NCI-H2227 treated with DMSO at 0.1 percent for 48 hours (cell line): ENCODE measurements at regions not wholly inside any gene's neighbourhood (a gene's known extent, or its start where the extent isn't known, plus 50 kb on each side); places are given as distances from the start of the nearest gene placed in this dataset.
"Not testable (repeated sequence)": the region's sequence is repeated elsewhere in the genome, so short reads cannot be mapped to it uniquely, and the experiment has no call there.

Source experiments
- DNase-seq: peaks from one replicate; lab custom pipeline; 2025; lab: John Stamatoyannopoulos, UW

DNA sequence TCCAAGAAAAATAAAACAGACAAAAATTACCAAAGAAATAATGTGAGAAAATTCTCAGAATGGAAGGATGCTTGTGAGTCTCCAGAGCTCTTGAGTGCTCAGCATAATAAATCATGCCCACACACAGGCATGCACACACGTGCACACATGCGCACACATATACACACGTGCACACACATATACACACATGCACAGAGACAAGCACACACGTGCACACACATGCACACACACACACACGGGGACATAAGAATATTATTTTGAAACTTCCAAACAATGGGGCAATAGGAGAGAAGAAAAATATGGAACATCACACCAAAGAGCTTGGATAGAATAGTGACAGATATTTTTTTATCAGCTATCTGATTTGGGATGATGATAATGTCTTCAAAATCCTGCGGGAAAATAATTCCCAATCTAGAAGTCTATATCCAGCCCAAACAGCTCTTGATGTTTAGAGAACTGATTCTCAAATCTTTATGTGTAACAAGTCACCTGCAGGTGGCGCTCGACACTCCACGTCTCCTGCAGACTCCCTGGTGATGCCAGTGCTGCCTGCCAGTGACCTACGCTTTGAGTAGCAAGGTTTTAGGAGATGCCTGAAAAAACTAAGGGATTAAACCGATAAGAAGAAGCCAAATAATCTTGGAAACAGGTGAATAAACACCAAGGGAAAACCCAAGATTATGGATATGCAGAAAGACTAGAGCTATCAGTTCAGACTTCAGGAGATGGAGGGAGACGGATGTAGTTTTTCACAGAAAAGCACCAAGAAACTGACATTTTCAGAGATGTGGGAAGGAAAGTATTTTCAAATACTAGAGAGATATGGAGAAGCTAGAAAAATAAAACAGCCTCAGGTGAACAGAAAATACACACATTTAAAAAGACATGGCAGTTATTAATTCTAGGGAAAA, 743.6 kb downstream of the ETS1 start:
- no peak for DNase-seq

- DNase-seq, result no peak
Measured at GRCh38 chr11:127825183-127825582, 762.2 kb downstream of the ETS1 start.

GRCh38 chr11:127818625-127819024, 768.7 kb downstream of the ETS1 start:
- DNase-seq, result no peak

DNA sequence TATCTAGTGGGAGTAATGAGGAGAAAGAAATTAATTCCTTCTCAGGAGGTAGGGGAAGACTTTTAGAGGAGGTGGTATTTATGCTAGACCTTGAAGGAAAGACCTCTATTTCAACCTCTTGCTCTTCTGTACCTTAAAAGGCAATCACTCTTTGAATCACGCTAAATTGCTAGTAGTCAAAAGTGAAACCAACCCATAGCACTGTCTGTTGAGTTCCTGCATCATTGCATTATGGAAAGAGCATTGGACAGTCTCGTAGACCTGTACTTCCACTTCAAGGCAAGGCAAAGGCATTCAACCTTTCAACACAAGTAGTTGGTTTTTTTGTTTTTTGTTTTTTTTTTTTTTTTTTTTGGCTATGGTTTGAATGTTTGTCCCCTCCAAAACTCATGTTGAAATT, 770.4 kb downstream of the ETS1 start:
- DNase-seq, result no peak

- DNase-seq, result no peak
Measured at GRCh38 chr11:127815331-127815730, 772.0 kb downstream of the ETS1 start.

- no peak for DNase-seq
Measured at GRCh38 chr11:127806501-127806900, 780.9 kb downstream of the ETS1 start.

DNA sequence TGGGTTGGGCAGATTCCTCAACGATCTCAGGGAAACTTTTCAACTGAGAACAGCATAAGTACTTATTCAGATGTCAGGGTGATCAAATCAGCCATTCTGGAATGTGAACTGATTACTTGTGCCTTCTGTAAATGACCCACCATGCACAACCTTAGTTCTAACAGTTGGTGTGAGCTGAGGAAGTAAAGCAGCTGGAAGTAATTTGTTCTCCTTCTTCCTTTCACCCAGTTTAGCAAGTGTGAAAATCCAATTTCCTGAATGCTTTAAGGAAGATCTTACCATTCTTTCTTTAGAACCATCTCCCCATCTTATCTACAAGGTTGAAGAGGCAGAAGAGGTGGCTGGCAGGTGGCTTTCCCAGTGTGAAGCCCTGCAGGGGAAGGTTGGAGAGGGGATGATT, 781.6 kb downstream of the ETS1 start:
- DNase-seq, result no peak

GRCh38 chr11:127804747-127805400, 782.5 kb downstream of the ETS1 start:
- no peak for DNase-seq

GRCh38 chr11:127803755-127804154, 783.6 kb downstream of the ETS1 start:
- DNase-seq, result no peak

- DNase-seq, result no peak
Measured at GRCh38 chr11:127800989-127801688, 786.2 kb downstream of the ETS1 start.

DNA sequence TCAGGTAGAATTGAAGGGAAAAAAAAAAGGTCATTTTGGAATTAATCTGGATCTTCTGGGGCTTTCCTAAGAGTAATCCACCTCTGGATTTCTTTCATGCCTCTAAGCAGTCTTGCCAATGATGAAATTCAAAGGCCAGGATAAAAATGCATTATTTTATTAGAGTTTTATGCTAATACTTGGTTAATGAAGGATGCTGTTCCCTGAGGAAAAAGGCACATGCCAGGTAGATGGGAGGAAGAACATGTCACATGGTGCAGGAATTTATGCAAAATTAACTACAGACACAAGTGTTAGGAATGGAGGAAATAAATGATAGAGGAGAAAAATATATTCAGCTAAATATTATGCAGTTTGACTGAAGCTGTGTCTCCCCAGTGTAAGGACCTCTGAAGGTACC, 792.0 kb downstream of the ETS1 start:
- no peak for DNase-seq

DNA sequence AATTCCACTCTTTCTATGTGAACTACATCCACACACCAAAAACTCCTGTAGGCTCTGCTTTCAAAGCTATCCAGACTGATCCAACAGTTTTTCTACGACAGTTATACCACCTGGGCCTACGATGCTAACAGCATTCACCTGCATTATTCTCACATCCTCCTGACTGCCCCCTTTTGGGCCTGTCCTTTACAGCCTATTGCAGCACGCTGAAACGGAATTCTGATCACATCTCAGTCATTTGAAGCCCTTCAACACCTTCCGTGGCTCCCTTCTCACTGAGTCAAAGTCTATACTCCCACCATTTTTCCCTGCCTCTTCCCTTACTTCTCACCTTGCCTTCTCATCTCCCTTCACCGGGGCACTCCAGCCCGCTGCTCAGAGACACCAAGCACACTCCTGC, 791.3 kb upstream of the KIRREL3 start:
- no peak for DNase-seq

GRCh38 chr11:127790592-127790991, 790.0 kb upstream of the KIRREL3 start:
- no peak for DNase-seq

DNA sequence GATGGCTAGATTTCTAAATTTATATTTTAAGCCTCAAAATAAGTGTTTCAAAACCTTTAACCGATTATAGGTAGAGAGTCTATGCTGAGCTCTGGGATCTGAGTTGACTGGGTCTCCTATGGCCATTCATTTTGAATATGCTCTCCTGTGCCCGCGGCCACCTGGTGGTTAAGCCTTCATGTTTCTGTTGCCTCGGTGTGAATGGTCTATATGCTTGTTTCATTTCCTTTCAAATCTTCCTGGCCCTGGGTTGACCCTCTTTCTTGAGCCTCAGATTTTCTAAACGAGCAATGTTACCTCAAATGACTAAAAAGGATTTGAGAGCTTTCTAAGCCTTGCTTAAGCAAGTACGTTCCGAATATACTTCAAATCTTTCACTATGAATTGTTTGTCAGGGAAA, 789.4 kb upstream of the KIRREL3 start:
- no peak for DNase-seq

- not testable (repeated sequence) for DNase-seq
Measured at GRCh38 chr11:127772938-127773337, 772.4 kb upstream of the KIRREL3 start.

- not testable (repeated sequence) for DNase-seq
Measured at GRCh38 chr11:127768931-127769330, 768.4 kb upstream of the KIRREL3 start.

DNA sequence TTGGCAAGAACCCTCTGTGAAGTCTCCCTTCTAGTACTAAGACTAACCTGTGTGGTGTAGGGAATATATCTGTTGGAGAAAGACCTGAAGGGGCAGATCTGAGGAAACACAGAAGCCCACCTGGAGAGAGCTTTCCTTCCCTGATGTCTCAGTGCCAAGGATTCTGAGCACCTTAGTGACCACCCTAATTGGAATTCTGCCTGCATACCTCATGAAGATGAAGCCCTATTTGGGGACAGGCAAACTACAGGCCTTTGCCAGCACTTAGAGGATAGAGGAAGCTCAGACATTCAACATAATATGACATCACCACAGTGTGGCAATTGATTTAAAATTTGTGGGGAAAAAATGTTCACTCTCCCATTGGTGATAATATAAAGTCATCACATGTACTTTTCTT, 766.2 kb upstream of the KIRREL3 start:
- DNase-seq, result no peak

- DNase-seq, result no peak
Measured at GRCh38 chr11:127738771-127739286, 738.3 kb upstream of the KIRREL3 start.

- DNase-seq, result no peak
Measured at GRCh38 chr11:127737499-127737898, 736.9 kb upstream of the KIRREL3 start.

GRCh38 chr11:127733552-127733951, 733.0 kb upstream of the KIRREL3 start:
- DNase-seq, result no peak

DNA sequence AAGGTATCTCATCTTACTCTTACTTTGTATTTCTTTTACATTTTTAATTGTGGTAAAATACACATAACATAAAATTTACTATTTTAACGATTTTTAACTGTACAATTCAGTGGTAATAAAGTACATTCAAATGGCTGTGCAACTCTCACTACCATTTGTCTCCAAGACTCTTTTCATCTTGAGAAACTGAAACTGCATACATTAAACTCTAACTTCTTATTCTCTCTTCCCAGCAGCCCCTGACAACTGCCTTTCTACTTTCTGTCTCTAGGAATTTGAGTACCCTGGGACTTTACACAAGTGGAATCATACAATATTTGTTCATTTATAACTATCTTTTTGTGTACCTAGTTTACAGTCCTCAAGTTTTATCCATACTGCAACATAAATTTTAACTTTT, 725.8 kb upstream of the KIRREL3 start:
- no peak for DNase-seq

DNA sequence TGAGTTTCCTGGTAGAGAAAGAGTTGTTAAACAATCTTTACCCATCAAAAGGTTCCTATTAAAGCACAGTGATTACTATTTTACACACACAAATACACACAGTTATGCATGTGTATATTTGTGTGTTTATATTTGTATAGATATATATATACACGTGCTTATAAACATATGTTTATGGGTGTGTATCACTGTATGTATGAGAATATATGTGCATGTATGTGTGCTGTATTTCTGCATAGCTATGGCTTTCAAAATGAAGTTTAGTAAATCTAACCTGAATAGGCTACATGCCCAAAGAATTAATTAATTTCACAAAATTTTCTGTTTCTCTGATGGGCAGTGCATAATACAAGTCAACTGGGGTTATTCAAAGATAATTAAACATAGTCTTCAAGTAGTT, 723.1 kb upstream of the KIRREL3 start:
- DNase-seq, result no peak

GRCh38 chr11:127713226-127713625, 712.7 kb upstream of the KIRREL3 start:
- DNase-seq, result no peak
